ENCODE measurements at regions not wholly inside any gene's neighbourhood (a gene's known extent, or its start where the extent isn't known, plus 50 kb on each side); places are given as distances from the start of the nearest gene placed in this dataset.
A peak's percentile ranks its signal among the peaks of the same experiment; 100 is the strongest.

GRCh38 chr5:9785751-9786150, 155.6 kb upstream of the TAS2R1 start:
- no peak overlapping the region for H3K4me3 ChIP-seq (ENCODE audit: low read depth, low read length)
- TF ChIP-seq, protein P1, sequence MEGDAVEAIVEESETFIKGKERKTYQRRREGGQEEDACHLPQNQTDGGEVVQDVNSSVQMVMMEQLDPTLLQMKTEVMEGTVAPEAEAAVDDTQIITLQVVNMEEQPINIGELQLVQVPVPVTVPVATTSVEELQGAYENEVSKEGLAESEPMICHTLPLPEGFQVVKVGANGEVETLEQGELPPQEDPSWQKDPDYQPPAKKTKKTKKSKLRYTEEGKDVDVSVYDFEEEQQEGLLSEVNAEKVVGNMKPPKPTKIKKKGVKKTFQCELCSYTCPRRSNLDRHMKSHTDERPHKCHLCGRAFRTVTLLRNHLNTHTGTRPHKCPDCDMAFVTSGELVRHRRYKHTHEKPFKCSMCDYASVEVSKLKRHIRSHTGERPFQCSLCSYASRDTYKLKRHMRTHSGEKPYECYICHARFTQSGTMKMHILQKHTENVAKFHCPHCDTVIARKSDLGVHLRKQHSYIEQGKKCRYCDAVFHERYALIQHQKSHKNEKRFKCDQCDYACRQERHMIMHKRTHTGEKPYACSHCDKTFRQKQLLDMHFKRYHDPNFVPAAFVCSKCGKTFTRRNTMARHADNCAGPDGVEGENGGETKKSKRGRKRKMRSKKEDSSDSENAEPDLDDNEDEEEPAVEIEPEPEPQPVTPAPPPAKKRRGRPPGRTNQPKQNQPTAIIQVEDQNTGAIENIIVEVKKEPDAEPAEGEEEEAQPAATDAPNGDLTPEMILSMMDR (conservative IDR thresholded peaks at IDR 0.05; ENCODE audit: low read depth, low read length) = no peak
- DNase-seq (ENCODE audit: low read depth) = no peak

- no peak for DNase-seq (ENCODE audit: low read depth)
- no peak overlapping the region for H3K4me3 ChIP-seq (ENCODE audit: low read depth, low read length)
- TF ChIP-seq, protein P1 (conservative IDR thresholded peaks at IDR 0.05; ENCODE audit: low read depth, low read length) = no peak
Measured at GRCh38 chr5:9784231-9784630, 154.1 kb upstream of the TAS2R1 start.

DNA sequence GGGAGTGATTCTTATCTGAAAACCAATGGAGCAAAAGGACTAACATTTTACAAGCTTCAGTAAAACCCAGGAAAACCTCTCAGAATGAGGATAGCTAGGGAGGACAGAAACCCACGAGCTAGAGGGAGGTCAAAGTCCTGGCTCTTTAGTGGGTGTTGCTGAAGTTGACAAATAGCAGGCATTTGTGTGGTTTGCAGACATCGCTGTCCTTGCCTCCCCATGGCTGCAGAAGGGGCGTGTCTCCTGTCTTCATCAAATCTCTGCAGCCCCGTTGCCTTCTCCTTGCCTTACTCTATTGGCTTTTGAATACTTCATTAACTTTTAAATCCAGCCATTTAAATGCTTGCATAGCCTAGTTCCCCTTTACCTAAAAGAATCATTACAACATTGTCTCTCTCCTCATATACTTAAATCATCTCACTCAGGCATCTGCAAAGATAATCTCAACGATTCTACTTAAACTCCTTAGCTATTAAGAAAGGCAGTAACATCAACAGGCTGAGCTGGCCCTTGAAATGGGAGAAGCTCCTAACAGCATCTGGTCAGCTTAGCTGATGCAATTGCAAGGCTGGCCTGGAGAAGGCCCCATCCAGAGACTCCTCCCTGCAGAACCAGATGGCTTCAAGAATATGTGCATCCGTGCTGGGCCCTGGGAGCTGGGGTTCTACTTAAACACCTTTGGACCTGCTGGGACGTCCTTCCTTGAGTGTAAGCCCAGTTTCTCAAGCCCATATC, 152.8 kb upstream of the TAS2R1 start:
- no peak overlapping the region for H3K4me3 ChIP-seq (ENCODE audit: low read depth, low read length)
- TF ChIP-seq, protein P1 (conservative IDR thresholded peaks at IDR 0.05; ENCODE audit: low read depth, low read length) = no peak
- DNase-seq (ENCODE audit: low read depth) = peak; percentile 77

- TF ChIP-seq, protein P1 (conservative IDR thresholded peaks at IDR 0.05; ENCODE audit: low read depth, low read length) = no peak
- DNase-seq (ENCODE audit: low read depth) = no peak
- no peak overlapping the region for H3K4me3 ChIP-seq (ENCODE audit: low read depth, low read length)
Measured at GRCh38 chr5:9781890-9782289, 151.7 kb upstream of the TAS2R1 start.

- DNase-seq (ENCODE audit: low read depth) = no peak
- no peak overlapping the region for H3K4me3 ChIP-seq (ENCODE audit: low read depth, low read length)
- TF ChIP-seq, protein P1 (conservative IDR thresholded peaks at IDR 0.05; ENCODE audit: low read depth, low read length) = no peak
Measured at GRCh38 chr5:9781275-9781674, 151.1 kb upstream of the TAS2R1 start.

GRCh38 chr5:9780501-9780900, 150.3 kb upstream of the TAS2R1 start:
- no peak overlapping the region for H3K4me3 ChIP-seq (ENCODE audit: low read depth, low read length)
- DNase-seq (ENCODE audit: low read depth) = no peak
- TF ChIP-seq, protein P1 (conservative IDR thresholded peaks at IDR 0.05; ENCODE audit: low read depth, low read length) = no peak

- H3K4me3 ChIP-seq (ENCODE audit: low read depth, low read length) = no peak overlapping the region
- DNase-seq (ENCODE audit: low read depth) = peak; percentile 24
- TF ChIP-seq, protein P1 (conservative IDR thresholded peaks at IDR 0.05; ENCODE audit: low read depth, low read length) = no peak
Measured at GRCh38 chr5:9776525-9776924, 146.4 kb upstream of the TAS2R1 start.

Data from choroid plexus epithelial cell (primary cell).